ENCODE measurements at regions not wholly inside any gene's neighbourhood (a gene's known extent, or its start where the extent isn't known, plus 50 kb on each side); places are given as distances from the start of the nearest gene placed in this dataset.

- TF ChIP-seq POLR2A (IDR thresholded peaks at IDR 0.05) (no peak), EP300 (IDR thresholded peaks at IDR 0.05) (no peak), POLR2AphosphoS5 (IDR thresholded peaks at IDR 0.05) (no peak)
- TF ChIP-seq, protein P1, sequence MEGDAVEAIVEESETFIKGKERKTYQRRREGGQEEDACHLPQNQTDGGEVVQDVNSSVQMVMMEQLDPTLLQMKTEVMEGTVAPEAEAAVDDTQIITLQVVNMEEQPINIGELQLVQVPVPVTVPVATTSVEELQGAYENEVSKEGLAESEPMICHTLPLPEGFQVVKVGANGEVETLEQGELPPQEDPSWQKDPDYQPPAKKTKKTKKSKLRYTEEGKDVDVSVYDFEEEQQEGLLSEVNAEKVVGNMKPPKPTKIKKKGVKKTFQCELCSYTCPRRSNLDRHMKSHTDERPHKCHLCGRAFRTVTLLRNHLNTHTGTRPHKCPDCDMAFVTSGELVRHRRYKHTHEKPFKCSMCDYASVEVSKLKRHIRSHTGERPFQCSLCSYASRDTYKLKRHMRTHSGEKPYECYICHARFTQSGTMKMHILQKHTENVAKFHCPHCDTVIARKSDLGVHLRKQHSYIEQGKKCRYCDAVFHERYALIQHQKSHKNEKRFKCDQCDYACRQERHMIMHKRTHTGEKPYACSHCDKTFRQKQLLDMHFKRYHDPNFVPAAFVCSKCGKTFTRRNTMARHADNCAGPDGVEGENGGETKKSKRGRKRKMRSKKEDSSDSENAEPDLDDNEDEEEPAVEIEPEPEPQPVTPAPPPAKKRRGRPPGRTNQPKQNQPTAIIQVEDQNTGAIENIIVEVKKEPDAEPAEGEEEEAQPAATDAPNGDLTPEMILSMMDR (IDR thresholded peaks at IDR 0.05) = no peak
Observed at GRCh38 chr10:123607386-123607785, 58.8 kb upstream of the GPR26 start.

All from stomach (tissue), 4 donors.